ENCODE measurements at regions not wholly inside any gene's neighbourhood (a gene's known extent, or its start where the extent isn't known, plus 50 kb on each side); places are given as distances from the start of the nearest gene placed in this dataset.

GRCh38 chr22:48442663-48443062 is 1385.0 kb downstream of the BRD1 start:
- no peak for DNase-seq

DNA sequence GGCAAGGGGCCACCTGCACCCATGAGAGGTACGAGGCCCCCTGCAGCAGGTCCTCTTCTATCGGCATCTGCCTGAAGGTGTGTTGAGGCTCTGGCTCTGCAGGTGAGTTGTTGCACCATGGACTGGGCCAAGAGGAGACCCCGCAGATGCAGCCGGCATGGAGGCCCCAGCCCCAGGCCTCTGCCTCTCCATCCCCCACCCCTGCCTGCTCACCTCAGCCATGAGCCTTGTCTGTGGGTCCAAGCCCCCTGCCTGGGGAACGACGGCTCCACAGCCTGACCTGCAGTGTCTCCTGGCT is 1386.2 kb downstream of the BRD1 start:
- DNase-seq = no peak

DNA sequence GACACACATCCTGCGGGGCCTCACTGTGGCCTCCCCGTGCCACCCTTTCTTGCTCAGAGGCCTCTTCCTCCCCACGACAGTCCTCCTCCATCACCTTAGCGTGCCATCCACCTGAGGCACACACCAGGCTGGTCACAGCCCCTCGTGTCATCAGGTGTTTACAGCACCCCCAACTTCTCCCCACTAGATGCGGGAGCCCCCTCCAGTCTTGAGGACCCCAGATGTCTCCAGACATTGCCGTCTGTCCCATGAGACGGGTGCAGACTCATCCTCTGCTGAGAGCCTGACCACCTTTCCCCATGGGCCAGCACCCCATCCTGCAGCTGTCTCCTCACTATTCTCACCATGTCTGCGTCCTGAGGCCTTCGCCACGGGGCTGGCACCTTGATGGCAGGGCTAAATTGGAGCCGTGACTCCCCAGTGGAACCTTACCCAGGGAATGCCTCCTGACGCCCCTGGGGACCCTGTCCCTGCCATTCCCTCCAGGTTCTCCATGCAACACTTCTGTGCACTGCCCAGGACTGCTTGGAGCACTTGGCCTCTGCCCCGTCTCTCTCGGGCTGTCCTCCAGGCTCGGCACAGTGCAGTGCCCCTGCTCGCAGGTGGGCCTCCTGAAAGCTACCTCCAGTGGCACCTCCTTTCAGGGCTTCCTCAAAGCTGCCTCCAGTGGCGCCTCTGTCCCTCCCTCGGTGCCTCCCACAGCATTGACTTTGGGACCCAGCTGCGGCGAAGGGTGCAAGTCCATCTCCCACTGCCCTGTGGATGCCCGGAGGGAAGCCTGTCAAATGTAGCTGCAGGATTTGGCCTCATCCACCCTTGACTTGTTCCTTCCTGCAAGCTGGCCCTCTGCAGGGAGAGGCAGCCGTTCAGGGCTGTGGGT is 1386.8 kb downstream of the BRD1 start:
- no peak for DNase-seq

- DNase-seq = no peak
Observed at GRCh38 chr22:48440176-48440575, 1387.5 kb downstream of the BRD1 start.

DNA sequence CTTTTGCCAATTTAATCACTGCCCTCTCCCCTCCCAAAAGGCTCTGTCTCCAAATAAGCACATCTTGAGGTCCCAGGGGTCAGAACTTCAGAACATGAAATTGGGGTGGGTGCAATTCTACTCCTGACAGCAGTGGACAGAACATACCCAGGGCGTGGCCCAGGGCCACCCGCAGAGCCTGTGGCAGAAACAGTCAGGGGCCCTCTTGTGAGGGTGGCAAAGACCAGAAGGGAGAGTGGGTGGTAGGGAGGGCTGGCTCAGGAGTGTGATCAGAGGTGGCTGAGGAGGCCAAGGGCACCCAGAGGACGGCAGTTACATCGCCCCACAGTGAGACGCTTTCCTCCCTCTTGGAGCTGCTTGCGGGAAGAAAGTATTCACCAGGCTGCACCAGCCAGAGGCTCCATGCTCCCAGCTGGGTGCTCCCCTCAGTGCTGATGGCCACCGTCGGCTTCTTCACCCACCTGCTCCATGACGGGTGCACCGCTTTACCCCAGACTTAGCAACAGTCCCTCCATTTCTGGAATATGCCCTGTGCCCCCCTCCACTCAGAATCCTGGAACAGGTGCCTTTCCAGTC is 1388.0 kb downstream of the BRD1 start:
- DNase-seq = no peak

DNA sequence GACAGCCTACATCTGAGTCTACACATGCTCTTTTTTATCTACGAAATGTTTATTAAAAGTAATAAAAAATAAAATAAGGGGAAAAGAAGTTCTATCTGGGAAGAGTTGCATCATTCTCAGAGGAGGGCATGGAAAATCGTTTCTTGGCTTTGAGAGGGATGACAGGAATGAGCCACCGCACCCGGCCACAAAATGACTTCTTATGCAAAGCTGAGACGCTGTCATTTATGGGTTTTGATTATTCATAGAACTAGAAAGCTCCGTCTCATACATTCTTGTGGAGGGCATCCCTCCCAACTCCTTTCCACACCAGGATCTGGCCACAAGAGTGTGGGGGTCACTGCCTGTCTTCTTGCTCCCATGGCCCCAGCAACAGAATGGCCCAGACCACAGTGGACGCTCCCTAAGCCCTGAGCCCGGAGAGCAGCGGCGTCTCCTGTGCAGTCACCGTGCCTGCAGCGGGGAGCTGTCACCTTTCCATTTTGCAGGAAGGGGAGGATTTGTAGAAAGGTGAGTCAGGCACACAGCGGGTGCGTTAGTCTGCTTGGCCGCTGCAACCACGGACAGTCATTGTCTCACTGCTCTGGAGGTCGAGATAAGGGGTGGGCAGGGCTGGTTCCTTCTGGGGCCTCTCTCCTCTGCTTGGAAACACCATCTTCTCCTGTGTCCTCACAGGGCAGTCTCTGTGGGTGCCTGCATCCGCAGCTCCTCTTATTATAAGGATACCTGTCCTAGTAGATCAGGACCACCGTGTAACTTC is 1388.7 kb downstream of the BRD1 start:
- DNase-seq = no peak

- no peak for DNase-seq
Observed at GRCh38 chr22:48438096-48438495, 1389.6 kb downstream of the BRD1 start.

DNA sequence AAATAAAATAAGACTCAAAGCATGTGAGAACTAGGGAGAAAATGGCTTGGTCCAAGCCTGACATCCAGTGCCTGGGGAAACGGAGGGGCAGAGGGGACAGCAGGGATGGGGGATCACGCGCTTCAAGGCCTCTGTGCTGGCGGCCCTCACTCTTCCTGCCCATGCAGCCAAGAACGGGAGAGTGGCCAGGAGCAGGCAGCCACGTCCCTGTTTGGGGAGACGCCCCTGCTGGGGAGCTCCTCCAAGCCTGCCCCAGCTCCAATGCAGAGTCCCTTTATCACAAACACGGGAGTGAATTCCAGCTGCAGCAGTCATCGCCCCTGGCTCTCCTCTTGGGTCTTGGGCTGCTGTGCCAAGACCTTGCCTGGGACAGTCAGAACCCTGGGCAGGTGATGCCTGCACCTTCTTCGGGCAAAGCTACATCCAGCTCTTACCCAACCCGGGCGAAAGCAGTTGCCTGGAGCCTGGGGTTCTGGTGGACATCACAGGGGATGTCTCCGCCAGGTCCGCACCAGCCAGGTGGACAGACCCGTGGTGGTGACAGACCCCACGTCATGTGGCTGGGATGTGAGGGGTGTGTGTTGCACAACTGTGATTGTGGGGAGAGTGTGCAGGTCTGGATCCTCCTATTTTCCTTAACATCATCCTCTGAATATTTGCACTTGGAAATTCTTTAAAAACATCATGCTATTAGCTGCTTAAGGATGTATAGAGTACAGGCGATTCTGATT is 1391.3 kb downstream of the BRD1 start:
- DNase-seq = no peak

- DNase-seq = no peak
Observed at GRCh38 chr22:48434868-48435250, 1392.8 kb downstream of the BRD1 start.

- DNase-seq = no peak
Observed at GRCh38 chr22:48434156-48434867, 1393.4 kb downstream of the BRD1 start.

GRCh38 chr22:48433647-48434046 is 1394.0 kb downstream of the BRD1 start:
- DNase-seq = no peak

- DNase-seq = no peak
Observed at GRCh38 chr22:48432781-48433518, 1394.7 kb downstream of the BRD1 start.

- no peak for DNase-seq
Observed at GRCh38 chr22:48431536-48432315, 1395.9 kb downstream of the BRD1 start.

GRCh38 chr22:48431014-48431413 is 1396.7 kb downstream of the BRD1 start:
- no peak for DNase-seq

GRCh38 chr22:48429446-48430020 is 1398.1 kb downstream of the BRD1 start:
- DNase-seq = no peak

DNA sequence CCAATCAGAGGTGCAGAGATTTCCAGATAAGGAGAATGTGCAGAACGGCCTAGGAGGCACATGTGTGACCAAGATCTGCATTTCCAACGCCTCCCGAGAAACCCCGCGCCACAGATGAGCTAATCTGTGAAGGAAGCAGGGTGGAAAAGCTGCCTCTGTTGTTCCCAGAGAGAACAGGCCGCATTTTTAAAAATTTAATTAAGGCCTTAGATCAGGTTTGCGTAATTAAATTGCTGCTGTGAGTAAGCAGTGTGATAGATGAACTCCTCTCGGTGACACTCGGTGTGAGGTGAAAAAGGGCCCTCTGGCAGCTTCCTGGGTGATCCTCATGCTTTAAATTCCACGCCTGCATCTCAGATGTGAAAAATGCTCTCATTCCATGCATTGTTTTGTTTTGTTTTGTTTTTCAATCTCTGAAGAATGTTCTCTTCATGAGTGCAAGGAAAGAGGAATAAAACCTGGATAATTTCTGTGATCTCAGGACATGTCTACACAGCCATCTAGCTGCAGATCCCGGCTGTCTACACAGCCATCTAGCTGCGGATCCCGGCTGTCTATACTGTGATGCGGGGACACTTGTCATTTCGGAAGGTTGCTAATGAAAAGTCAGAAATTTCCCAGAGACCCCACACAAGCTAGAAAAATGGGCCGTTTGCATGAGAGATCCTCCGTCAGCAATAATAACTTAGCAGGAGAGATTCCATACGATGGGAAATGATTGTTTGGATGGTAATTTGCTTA is 1398.9 kb downstream of the BRD1 start:
- DNase-seq = no peak

DNA sequence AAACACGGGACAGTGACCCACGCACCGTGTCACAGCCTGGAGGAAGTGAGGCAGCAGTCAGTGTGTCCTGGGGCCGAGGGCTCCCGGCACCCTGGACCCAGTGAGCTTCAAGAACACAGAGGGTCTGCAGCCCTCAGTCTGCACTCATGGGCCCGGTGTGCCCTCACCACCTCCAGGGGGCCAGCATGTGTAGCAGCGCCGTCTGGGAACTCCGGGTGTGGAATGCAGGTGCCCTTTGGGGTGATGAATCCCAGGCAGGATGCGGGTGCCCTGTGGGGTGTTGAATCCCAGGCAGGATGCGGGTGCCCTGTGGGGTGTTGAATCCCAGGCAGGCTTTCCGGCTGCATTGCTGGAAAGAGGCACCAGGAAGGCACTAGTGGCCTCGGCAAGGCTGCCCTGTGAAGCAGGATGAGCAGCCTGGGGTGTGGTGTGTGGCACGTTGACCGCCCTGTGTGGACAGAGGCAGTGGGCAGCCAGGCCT is 1399.9 kb downstream of the BRD1 start:
- no peak for DNase-seq

- DNase-seq = no peak
Observed at GRCh38 chr22:48426466-48427380, 1401.0 kb downstream of the BRD1 start.

DNA sequence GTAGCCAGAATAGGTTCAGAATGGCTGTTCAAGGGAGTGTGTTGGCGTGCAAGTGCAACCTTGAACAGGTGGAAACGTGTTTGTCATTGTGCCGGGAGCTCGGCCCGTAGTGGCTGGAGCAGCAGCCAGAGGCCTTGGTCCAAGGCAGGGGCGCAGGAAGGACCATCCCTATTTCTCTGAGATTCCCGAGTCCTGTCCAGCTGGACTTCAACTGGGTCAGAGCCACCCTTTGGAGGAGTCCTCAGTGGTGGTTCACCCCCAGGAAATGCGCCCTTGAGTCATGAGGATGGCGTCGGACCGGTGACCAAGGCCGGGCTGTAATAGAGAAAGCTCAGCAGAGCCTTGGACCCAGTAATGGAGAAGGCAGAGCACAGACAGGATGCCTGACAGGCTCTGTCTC is 1402.0 kb downstream of the BRD1 start:
- DNase-seq = no peak

Data from activated CD4-positive, alpha-beta T cell treated with anti-CD3 and anti-CD28 coated beads, Interleukin-2, amount 50 U/mL, for 16 hours (primary cell).